ENCODE measurements at regions not wholly inside any gene's neighbourhood (a gene's known extent, or its start where the extent isn't known, plus 50 kb on each side); places are given as distances from the start of the nearest gene placed in this dataset.
A peak's percentile ranks its signal among the peaks of the same experiment; 100 is the strongest.

DNA sequence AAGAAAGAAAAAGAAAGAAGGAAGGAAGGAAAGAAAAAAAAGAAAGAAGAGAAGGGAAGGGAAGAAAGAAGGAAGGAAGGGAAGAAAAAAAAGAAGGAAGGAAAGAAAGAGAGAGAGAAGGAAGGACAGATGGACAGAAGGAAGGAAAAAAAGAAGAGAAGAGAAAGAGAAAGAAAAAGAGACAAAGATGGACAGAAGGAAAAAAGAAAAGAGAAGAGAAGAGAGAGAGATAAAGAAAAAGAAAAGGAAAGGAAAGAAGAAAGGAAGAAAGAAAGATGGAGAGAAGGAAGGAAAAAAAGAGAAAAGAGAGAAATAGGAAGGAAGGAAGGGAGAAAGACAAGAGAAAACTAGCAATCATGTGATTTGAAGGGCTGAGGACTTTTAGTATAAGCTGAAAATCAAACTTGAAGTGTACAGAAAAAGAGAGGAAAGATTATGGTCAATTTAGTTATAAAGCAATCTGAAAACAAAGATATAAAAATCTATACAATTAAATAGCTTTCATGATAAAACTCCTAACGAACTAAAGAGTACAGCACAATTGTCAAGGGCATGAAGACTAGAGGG, 115.3 kb downstream of the LTN1 start:
- no peak overlapping the region for H3K27ac ChIP-seq (ENCODE audit: low read length)
- H3K9me2 ChIP-seq (replicated peaks; ENCODE audit: insufficient read depth, low read length), result no peaks in the 10 kb centered on the region
- peaks cover 8% of the 10 kb centered on the region for H3K36me3 ChIP-seq (ENCODE audit: insufficient read depth, low read length)
- no peaks in the 10 kb centered on the region for H3K79me2 ChIP-seq (ENCODE audit: low read length)
- H3K4me3 ChIP-seq (ENCODE audit: low read length), result no peak overlapping the region
- DNase-seq, result peak; percentile 41
- no peaks in the 10 kb centered on the region for H4K20me1 ChIP-seq (ENCODE audit: insufficient read depth, low read depth, low read length)
- H2AFZ ChIP-seq (ENCODE audit: low read length), result no peak overlapping the region
- H3K9me3 ChIP-seq (ENCODE audit: low read length), result no peaks in the 10 kb centered on the region
- no peak overlapping the region for H3K9ac ChIP-seq (ENCODE audit: low read length)
- H3K4me1 ChIP-seq (ENCODE audit: low read length), result no peaks in the 10 kb centered on the region
- H3K27me3 ChIP-seq (ENCODE audit: low read length), result no peaks in the 10 kb centered on the region
- no peak overlapping the region for H3K4me2 ChIP-seq (ENCODE audit: low read depth, low read length, poor library complexity, severe bottlenecking)

- no peak overlapping the region for H3K4me2 ChIP-seq (ENCODE audit: low read depth, low read length, poor library complexity, severe bottlenecking)
- no peak overlapping the region for H3K4me3 ChIP-seq (ENCODE audit: low read length)
- no peaks in the 10 kb centered on the region for H3K4me1 ChIP-seq (ENCODE audit: low read length)
- H3K27ac ChIP-seq (ENCODE audit: low read length), result no peak overlapping the region
- no peaks in the 10 kb centered on the region; the same call in none of the 2 replicates for H3K36me3 ChIP-seq (ENCODE audit: insufficient read depth, low read length)
- H3K9me3 ChIP-seq (ENCODE audit: low read length), result no peaks in the 10 kb centered on the region
- no peaks in the 10 kb centered on the region for H3K79me2 ChIP-seq (ENCODE audit: low read length)
- H2AFZ ChIP-seq (ENCODE audit: low read length), result no peak overlapping the region
- H4K20me1 ChIP-seq (ENCODE audit: insufficient read depth, low read depth, low read length), result no peaks in the 10 kb centered on the region
- DNase-seq, result no peak
- H3K27me3 ChIP-seq (ENCODE audit: low read length), result no peaks in the 10 kb centered on the region
- H3K9ac ChIP-seq (ENCODE audit: low read length), result no peak overlapping the region
- no peaks in the 10 kb centered on the region for H3K9me2 ChIP-seq (replicated peaks; ENCODE audit: insufficient read depth, low read length)
Measured at GRCh38 chr21:28875078-28875477, 117.6 kb downstream of the LTN1 start.

GRCh38 chr21:28872218-28872617, 120.5 kb downstream of the LTN1 start:
- H4K20me1 ChIP-seq (ENCODE audit: insufficient read depth, low read depth, low read length), result no peaks in the 10 kb centered on the region
- H3K9me3 ChIP-seq (ENCODE audit: low read length), result no peaks in the 10 kb centered on the region
- no peaks in the 10 kb centered on the region; the same call in none of the 2 replicates for H3K36me3 ChIP-seq (ENCODE audit: insufficient read depth, low read length)
- no peaks in the 10 kb centered on the region for H3K4me1 ChIP-seq (ENCODE audit: low read length)
- no peaks in the 10 kb centered on the region for H3K9me2 ChIP-seq (replicated peaks; ENCODE audit: insufficient read depth, low read length)
- H3K27me3 ChIP-seq (ENCODE audit: low read length), result no peaks in the 10 kb centered on the region
- H3K79me2 ChIP-seq (ENCODE audit: low read length), result no peaks in the 10 kb centered on the region
- no peak overlapping the region for H3K27ac ChIP-seq (ENCODE audit: low read length)
- H3K4me2 ChIP-seq (ENCODE audit: low read depth, low read length, poor library complexity, severe bottlenecking), result no peak overlapping the region
- no peak overlapping the region for H3K4me3 ChIP-seq (ENCODE audit: low read length)
- no peak overlapping the region for H2AFZ ChIP-seq (ENCODE audit: low read length)
- DNase-seq, result no peak
- H3K9ac ChIP-seq (ENCODE audit: low read length), result no peak overlapping the region

- Histone ChIP-seq H3K9ac (ENCODE audit: low read length) (no peak overlapping the region), H3K9me2 (replicated peaks; ENCODE audit: insufficient read depth, low read length) (no peaks in the 10 kb centered on the region)
Measured at GRCh38 chr21:28871388-28872010, 121.2 kb downstream of the LTN1 start.

DNA sequence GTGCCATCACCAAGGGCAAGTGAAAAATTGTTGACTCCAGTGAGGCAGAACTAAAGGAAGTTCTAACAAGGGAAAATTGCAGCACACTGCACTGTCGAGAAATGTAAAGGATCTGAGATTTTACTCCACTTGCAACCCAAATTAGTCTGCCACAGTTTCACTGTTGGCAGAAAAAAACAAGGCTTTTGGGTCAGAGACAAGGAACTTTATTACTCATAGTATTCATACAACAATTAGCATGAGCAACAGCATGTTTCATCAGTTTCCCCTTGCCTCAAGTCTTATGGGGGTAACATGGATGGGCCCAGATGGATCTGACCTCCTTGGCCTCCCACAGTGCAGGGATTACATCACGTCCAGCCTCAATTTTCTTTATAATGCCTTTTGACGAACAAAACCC, 125.3 kb downstream of the LTN1 start:
- no peaks in the 10 kb centered on the region; the same call in 1 of the 2 replicates for H3K36me3 ChIP-seq (ENCODE audit: insufficient read depth, low read length)
- H3K4me3 ChIP-seq (ENCODE audit: low read length), result no peak overlapping the region
- H3K27ac ChIP-seq (ENCODE audit: low read length), result no peak overlapping the region
- no peak overlapping the region for H3K4me2 ChIP-seq (ENCODE audit: low read depth, low read length, poor library complexity, severe bottlenecking)
- H3K9ac ChIP-seq (ENCODE audit: low read length), result no peak overlapping the region
- H3K79me2 ChIP-seq (ENCODE audit: low read length), result no peaks in the 10 kb centered on the region
- H3K9me2 ChIP-seq (replicated peaks; ENCODE audit: insufficient read depth, low read length), result no peaks in the 10 kb centered on the region
- no peaks in the 10 kb centered on the region for H4K20me1 ChIP-seq (ENCODE audit: insufficient read depth, low read depth, low read length)
- H3K9me3 ChIP-seq (ENCODE audit: low read length), result no peaks in the 10 kb centered on the region
- H3K27me3 ChIP-seq (ENCODE audit: low read length), result no peaks in the 10 kb centered on the region
- no peak overlapping the region for H2AFZ ChIP-seq (ENCODE audit: low read length)
- DNase-seq, result no peak
- no peaks in the 10 kb centered on the region for H3K4me1 ChIP-seq (ENCODE audit: low read length)

More at GRCh38 chr21:28871388-28872010, 121.2 kb downstream of the LTN1 start:
- H3K79me2 ChIP-seq (ENCODE audit: low read length), result no peaks in the 10 kb centered on the region
- H3K4me3 ChIP-seq (ENCODE audit: low read length), result no peak overlapping the region
- no peak for DNase-seq
- H3K4me1 ChIP-seq (ENCODE audit: low read length), result no peaks in the 10 kb centered on the region
- H3K4me2 ChIP-seq (ENCODE audit: low read depth, low read length, poor library complexity, severe bottlenecking), result no peak overlapping the region
- H3K27ac ChIP-seq (ENCODE audit: low read length), result no peak overlapping the region
- no peaks in the 10 kb centered on the region for H4K20me1 ChIP-seq (ENCODE audit: insufficient read depth, low read depth, low read length)
- no peak overlapping the region for H2AFZ ChIP-seq (ENCODE audit: low read length)
- no peaks in the 10 kb centered on the region; the same call in none of the 2 replicates for H3K36me3 ChIP-seq (ENCODE audit: insufficient read depth, low read length)
- no peaks in the 10 kb centered on the region for H3K9me3 ChIP-seq (ENCODE audit: low read length)
- H3K27me3 ChIP-seq (ENCODE audit: low read length), result no peaks in the 10 kb centered on the region

DNA sequence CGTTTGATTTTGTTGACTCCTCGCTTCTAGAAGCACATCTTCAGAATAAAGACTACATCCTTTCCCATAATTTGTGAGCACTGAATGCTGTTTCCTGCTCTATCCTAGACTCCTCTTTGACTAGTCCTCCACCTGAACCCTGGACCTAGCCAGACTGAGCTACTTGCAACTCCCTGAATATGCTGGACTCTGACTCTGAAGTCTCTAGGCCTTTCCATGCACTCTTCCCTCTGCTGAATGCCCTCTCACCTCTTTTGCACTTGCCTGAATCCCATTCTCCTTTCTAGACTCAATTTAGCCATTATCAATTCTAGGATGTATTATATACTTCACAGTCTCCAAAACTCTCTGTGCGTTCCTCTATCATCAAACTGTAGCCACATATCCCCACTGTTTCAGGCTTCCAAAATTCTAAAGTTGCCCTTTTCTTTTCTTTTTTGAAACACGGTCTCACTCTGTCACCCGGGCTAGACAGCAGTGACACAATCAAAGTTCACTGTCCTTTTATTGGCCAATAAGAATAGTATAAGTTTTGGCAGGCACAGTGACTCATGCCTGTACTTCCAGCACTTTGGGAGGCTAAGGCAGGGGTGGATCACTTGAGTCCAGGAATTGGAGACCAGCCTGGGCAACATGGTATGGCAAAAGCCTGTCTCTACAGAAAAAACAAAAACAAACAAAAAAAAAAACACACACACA, 127.0 kb downstream of the LTN1 start:
- Histone ChIP-seq H3K9me3 (ENCODE audit: low read length) (no peaks in the 10 kb centered on the region), H3K9me2 (replicated peaks; ENCODE audit: insufficient read depth, low read length) (no peaks in the 10 kb centered on the region), H3K9ac (ENCODE audit: low read length) (no peak overlapping the region), H3K27me3 (ENCODE audit: low read length) (no peaks in the 10 kb centered on the region), H3K79me2 (ENCODE audit: low read length) (no peaks in the 10 kb centered on the region), H2AFZ (ENCODE audit: low read length) (no peak overlapping the region), H3K4me3 (ENCODE audit: low read length) (no peak overlapping the region), H3K4me1 (ENCODE audit: low read length) (no peaks in the 10 kb centered on the region), H3K27ac (ENCODE audit: low read length) (no peak overlapping the region), H4K20me1 (ENCODE audit: insufficient read depth, low read depth, low read length) (no peaks in the 10 kb centered on the region), H3K36me3 (ENCODE audit: insufficient read depth, low read length) (no peaks in the 10 kb centered on the region), H3K4me2 (ENCODE audit: low read depth, low read length, poor library complexity, severe bottlenecking) (no peak overlapping the region)
- DNase-seq, result no peak

- H3K4me2 ChIP-seq (ENCODE audit: low read depth, low read length, poor library complexity, severe bottlenecking), result no peak overlapping the region
Measured at GRCh38 chr21:28858424-28858823, 134.3 kb downstream of the LTN1 start.

DNA sequence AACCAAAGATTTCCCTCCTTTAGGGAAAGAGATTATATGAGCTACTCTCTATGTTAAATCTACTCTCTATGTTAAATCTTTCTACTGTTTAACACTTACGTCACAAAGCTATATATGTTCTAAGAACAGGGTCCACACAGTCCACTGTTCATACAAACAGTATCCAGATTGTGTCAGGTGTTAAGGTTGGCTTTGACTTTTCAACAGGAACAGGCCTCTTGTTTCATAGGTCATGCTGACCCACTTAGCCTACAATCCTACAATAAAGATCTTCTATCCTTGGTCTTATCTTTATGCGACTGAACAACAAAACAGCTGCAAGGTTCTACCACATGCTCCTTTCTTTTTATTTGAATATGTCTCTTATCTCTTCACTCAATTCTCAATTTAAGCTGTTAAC, 134.9 kb downstream of the LTN1 start:
- H3K79me2 ChIP-seq (ENCODE audit: low read length), result no peaks in the 10 kb centered on the region
- H3K9me2 ChIP-seq (replicated peaks; ENCODE audit: insufficient read depth, low read length), result no peaks in the 10 kb centered on the region
- H3K4me3 ChIP-seq (ENCODE audit: low read length), result no peak overlapping the region
- peaks cover 14% of the 10 kb centered on the region for H3K4me1 ChIP-seq (ENCODE audit: low read length)
- H3K9me3 ChIP-seq (ENCODE audit: low read length), result no peaks in the 10 kb centered on the region
- H4K20me1 ChIP-seq (ENCODE audit: insufficient read depth, low read depth, low read length), result no peaks in the 10 kb centered on the region
- no peak overlapping the region for H3K9ac ChIP-seq (ENCODE audit: low read length)
- no peak overlapping the region for H3K27ac ChIP-seq (ENCODE audit: low read length)
- no peaks in the 10 kb centered on the region for H3K27me3 ChIP-seq (ENCODE audit: low read length)
- no peak overlapping the region for H3K4me2 ChIP-seq (ENCODE audit: low read depth, low read length, poor library complexity, severe bottlenecking)
- no peak for DNase-seq
- no peak overlapping the region for H2AFZ ChIP-seq (ENCODE audit: low read length)
- H3K36me3 ChIP-seq (ENCODE audit: insufficient read depth, low read length), result no peaks in the 10 kb centered on the region

More at GRCh38 chr21:28858424-28858823, 134.3 kb downstream of the LTN1 start:
- no peak overlapping the region for H3K27ac ChIP-seq (ENCODE audit: low read length)
- no peak overlapping the region for H2AFZ ChIP-seq (ENCODE audit: low read length)
- H3K79me2 ChIP-seq (ENCODE audit: low read length), result no peaks in the 10 kb centered on the region
- H3K4me1 ChIP-seq (ENCODE audit: low read length), result peaks cover 7% of the 10 kb centered on the region
- H3K9ac ChIP-seq (ENCODE audit: low read length), result no peak overlapping the region
- DNase-seq, result no peak
- H4K20me1 ChIP-seq (ENCODE audit: insufficient read depth, low read depth, low read length), result no peaks in the 10 kb centered on the region
- H3K4me3 ChIP-seq (ENCODE audit: low read length), result no peak overlapping the region
- H3K9me2 ChIP-seq (replicated peaks; ENCODE audit: insufficient read depth, low read length), result no peaks in the 10 kb centered on the region
- H3K9me3 ChIP-seq (ENCODE audit: low read length), result no peaks in the 10 kb centered on the region
- H3K36me3 ChIP-seq (ENCODE audit: insufficient read depth, low read length), result no peaks in the 10 kb centered on the region
- H3K27me3 ChIP-seq (ENCODE audit: low read length), result no peaks in the 10 kb centered on the region
